Astrocyte of the spinal cord (primary cell): ENCODE measurements at regions not wholly inside any gene's neighbourhood (a gene's known extent, or its start where the extent isn't known, plus 50 kb on each side); places are given as distances from the start of the nearest gene placed in this dataset.
A peak's percentile ranks its signal among the peaks of the same experiment; 100 is the strongest.

Experiments used
- DNase-seq: peaks from one replicate; pipeline ENCODE4 v3.0.0; 2011; ENCODE audit warnings: low read depth, low spot score
- H3K4me3 ChIP-seq: 2 replicates; pipeline ENCODE4 v1.5.1; 2011; ENCODE audit warnings: low read depth, mild to moderate bottlenecking, low read length, moderate library complexity
- in situ Hi-C: cut with HindIII; loops from 2 replicates; pipeline ENCODE4 v1.10.0; 2017; ENCODE audit warnings: low sequenced_read_pairs
- TF ChIP-seq, protein P1 (sequence below): IDR thresholded peaks from 2 replicates; pipeline ENCODE4 v1.5.1; 2012; ENCODE audit warnings: low read depth, mild to moderate bottlenecking, low read length, inconsistent platforms

DNA sequence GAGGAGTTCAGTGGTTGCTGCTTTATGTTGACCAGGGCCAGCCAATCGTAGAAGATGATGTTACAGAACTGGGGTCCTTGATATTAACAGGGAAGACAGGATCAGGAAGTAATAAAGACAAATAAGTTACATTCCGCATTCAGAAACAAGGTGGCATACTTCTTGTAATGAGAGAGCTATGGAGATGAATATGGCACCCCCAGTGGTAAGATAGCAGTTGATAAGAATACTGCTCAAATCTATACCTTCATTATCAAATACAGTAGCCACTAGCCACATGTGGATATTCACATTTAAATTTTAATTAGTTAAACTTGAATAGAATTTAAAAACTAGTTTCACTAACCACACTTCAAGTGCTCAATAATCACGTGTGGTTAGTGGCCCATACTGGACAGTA is 290.4 kb upstream of the RBMS1 start:
- no peak overlapping the region for H3K4me3 ChIP-seq
- in situ Hi-C loops, result no loop called here
- TF ChIP-seq, protein P1, sequence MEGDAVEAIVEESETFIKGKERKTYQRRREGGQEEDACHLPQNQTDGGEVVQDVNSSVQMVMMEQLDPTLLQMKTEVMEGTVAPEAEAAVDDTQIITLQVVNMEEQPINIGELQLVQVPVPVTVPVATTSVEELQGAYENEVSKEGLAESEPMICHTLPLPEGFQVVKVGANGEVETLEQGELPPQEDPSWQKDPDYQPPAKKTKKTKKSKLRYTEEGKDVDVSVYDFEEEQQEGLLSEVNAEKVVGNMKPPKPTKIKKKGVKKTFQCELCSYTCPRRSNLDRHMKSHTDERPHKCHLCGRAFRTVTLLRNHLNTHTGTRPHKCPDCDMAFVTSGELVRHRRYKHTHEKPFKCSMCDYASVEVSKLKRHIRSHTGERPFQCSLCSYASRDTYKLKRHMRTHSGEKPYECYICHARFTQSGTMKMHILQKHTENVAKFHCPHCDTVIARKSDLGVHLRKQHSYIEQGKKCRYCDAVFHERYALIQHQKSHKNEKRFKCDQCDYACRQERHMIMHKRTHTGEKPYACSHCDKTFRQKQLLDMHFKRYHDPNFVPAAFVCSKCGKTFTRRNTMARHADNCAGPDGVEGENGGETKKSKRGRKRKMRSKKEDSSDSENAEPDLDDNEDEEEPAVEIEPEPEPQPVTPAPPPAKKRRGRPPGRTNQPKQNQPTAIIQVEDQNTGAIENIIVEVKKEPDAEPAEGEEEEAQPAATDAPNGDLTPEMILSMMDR, result peak; percentile 13
- DNase-seq, result no peak

DNA sequence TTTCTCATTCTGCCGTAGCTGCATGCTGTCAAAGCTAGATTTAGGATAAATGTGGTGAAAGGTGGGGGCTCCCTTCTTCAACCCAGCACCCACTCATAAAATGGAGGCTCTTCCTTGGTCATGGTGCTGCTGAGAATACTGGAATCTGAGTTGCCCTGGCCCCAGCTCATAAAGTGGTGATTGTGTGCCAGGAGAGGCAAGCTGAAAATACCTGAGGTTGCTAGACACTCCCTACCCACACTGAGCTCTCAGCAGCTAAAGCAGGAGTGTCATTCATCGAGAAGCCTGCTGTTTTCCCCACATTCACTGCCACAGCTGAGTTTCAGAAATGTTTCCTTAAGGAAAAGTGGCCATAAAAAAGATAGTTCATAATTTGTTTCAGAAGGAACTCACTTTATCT is 297.1 kb upstream of the RBMS1 start:
- H3K4me3 ChIP-seq, result no peak overlapping the region
- in situ Hi-C loops, result no loop called here
- no peak for DNase-seq
- TF ChIP-seq, protein P1, result no peak

DNA sequence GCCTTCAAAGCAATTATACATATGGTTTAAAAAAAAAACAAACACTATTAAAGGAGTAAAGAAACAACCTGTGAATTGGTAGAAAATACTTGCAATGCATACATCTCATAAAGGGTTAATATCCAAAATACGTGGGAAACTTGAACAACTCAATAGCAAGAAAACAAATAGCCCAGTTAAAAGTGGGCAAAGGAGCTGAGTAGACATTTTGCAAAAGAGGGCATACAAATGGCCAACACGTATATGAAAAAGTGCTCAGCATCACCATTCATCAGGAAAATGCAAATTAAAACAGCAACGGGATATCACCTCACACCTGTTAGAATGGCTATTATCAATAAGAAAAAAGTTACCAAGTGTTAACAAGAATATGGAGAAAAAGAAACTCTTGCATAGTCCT is 298.3 kb upstream of the RBMS1 start:
- DNase-seq, result no peak
- TF ChIP-seq, protein P1, result no peak
- in situ Hi-C loops, result no loop called here
- H3K4me3 ChIP-seq, result no peak overlapping the region

DNA sequence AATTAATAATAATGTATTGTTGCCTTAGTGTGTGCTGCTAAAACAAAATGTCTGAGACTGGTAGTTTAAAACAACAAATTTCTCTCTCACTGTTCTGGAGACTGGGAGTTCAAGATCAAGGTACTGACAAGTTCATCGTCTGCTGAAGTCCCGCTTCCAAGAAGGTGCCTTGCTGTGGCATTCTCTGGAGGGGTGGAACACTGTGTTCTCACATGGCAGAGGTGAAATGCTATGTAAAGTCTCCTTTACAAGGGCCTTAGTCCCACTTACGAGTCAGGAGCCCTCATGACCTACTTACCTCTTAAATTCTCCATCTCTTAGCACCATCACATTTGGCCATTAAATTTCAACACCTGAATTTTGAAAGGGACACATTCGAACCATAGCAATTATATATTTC is 299.2 kb upstream of the RBMS1 start:
- H3K4me3 ChIP-seq, result no peak overlapping the region
- in situ Hi-C loops, result no loop called here
- DNase-seq, result no peak
- TF ChIP-seq, protein P1, result no peak

DNA sequence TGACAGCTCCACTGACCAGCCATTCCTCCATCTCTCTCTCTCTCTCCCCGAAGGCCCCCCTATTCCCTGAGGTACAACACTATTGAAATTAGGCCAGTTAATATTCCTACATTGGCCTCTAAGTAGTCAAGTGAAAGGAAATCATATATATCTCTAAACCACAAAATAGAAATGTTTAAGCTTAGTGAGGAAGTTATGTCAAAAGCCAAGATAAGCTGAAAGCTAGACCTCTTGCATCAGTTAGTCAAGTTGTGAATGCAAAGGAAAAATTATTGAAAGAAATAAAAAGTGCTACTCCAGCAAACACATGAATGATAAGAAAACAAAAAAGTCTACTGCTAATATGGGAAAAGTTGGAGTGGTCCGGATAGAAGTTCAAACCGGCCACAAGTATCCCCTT is 301.3 kb upstream of the RBMS1 start:
- no peak overlapping the region for H3K4me3 ChIP-seq
- no peak for DNase-seq
- in situ Hi-C loops, result no loop called here
- TF ChIP-seq, protein P1, result no peak

DNA sequence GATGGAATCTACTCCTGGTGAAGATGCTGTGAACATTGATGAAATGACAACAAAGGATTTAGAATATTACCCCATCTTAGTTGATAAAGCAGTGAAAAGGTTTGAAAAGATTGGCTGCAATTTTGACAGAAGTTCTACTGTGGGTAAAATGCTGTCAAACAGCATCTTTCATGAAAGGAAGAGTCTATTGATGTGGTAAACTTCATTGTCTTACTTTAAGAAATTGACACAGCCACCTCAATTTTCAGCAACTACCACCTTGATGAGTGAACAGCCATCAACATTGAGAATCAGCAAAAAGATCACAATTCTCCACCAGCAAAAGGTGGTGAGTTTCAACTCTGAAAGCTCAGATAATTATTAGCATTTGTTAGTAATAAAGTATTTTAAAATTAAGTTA is 310.3 kb upstream of the RBMS1 start:
- in situ Hi-C loops, result no loop called here
- no peak for DNase-seq
- TF ChIP-seq, protein P1, result no peak
- no peak overlapping the region for H3K4me3 ChIP-seq

DNA sequence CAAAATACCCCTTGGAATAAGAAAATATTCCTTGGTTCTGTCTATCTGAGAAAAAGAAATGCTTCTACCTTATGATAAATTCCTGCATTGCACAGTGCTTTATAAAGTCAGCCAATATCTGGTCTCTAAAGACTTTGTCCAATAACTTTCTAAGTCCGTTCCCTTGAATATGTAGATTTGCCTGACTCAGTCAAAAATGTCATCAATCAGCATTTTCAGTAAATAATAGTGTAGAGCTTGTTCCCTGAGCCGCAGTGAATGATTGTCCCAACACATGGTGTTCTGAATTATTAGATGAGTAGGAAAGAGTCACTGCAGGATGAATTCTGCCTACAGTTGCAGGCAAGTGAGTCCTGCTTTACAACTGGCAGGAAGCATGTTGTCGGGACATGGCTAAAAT is 316.8 kb upstream of the RBMS1 start:
- H3K4me3 ChIP-seq, result no peak overlapping the region
- in situ Hi-C loops, result no loop called here
- no peak for DNase-seq
- TF ChIP-seq, protein P1, result no peak
